Gastrocnemius medialis (tissue), 4 donors: ENCODE measurements at regions not wholly inside any gene's neighbourhood (a gene's known extent, or its start where the extent isn't known, plus 50 kb on each side); places are given as distances from the start of the nearest gene placed in this dataset.

Experiments used
- CTCF ChIP-seq, 5 experiments: fragments of 450-650 bp in 3 of 5; fragments of 200-600 bp in 2 of 5; sonication (generic) in 2 of 5; IDR thresholded peaks in 4 of 5; conservative IDR thresholded peaks in 1 of 5; 1 replicate in 4 of 5; 2 replicates in 1 of 5; pipeline ENCODE4 v1.5.1; 2016 to 2019; ENCODE audit warnings: antibody characterized with exemption in 5 of 5, mild to moderate bottlenecking in 3 of 5, moderate library complexity in 3 of 5
- POLR2A ChIP-seq, 2 donors: fragments of 450-650 bp; IDR thresholded peaks; one replicate each; pipeline ENCODE4 v1.6.1; 2017; ENCODE audit warnings: antibody characterized with exemption in 2 of 2, mild to moderate bottlenecking in 2 of 2, moderate library complexity in 2 of 2

DNA sequence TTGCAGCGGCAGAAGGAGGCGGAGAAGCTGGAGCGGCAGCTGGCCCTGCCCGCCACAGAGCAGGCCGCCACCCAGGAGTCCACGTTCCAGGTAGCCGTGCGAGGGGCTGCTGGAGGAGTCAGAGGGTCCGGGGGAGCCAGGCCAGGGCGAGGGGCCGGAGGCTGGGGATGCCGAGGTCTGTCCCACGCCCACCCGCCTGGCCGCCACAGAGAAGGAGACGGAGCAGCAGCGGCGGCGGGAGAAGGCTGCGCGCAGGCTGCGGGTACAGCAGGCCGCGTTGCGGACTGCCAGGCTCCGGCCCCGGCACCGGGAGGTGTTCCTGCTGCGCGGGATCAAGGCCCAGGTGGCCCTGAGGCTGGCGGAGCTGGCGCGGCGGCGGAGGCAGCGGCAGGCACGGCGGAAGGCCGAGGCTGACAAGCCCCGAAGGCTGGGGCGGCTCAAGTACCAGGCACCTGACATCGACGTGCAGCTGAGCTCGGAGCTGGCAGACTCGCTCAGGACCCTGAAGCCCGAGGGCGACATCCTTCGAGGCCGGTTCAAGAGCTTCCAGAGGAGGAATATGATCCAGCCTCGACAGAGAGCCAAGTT lies 625.0 kb downstream of the MCTP2 start:
- no peak for TF ChIP-seq CTCF (IDR thresholded peaks at IDR 0.05 in 4 of 5, conservative IDR thresholded peaks at IDR 0.05 in 1 of 5)
- TF ChIP-seq POLR2A (IDR thresholded peaks at IDR 0.05), result no peak
